ENCODE measurements at regions not wholly inside any gene's neighbourhood (a gene's known extent, or its start where the extent isn't known, plus 50 kb on each side); places are given as distances from the start of the nearest gene placed in this dataset.
"Not testable (repeated sequence)": the region's sequence is repeated elsewhere in the genome, so short reads cannot be mapped to it uniquely, and the experiment has no call there.

- no peaks in the 10 kb centered on the region for H3K4me1 Mint-ChIP-seq
- peak overlapping the region in 1 of 4 donors; percentile 47 for H3K4me3 Mint-ChIP-seq
- H3K36me3 Mint-ChIP-seq: peaks cover 6% of the 10 kb centered on the region
- H3K27me3 Mint-ChIP-seq: peaks cover 20% of the 10 kb centered on the region
- no peak overlapping the region for H3K27ac Mint-ChIP-seq
- peaks cover 0 to 4% (median 0%) of the 10 kb centered on the region in 3 donors for H3K9me3 Mint-ChIP-seq
Observed at GRCh38 chr1:143735764-143736461, 235.9 kb downstream of the FAM72C start.

- peaks cover 21% of the 10 kb centered on the region for H3K27me3 Mint-ChIP-seq
- not testable (repeated sequence) for H3K9me3 Mint-ChIP-seq, H3K4me1 Mint-ChIP-seq, H3K4me3 Mint-ChIP-seq, H3K36me3 Mint-ChIP-seq, H3K27ac Mint-ChIP-seq
Observed at GRCh38 chr1:143734261-143734660, 237.5 kb downstream of the FAM72C start.

GRCh38 chr1:143730890-143731289 is 240.9 kb downstream of the FAM72C start:
- not testable (repeated sequence) for H3K4me1 Mint-ChIP-seq, H3K27ac Mint-ChIP-seq, H3K36me3 Mint-ChIP-seq, H3K9me3 Mint-ChIP-seq
- peak overlapping the region in 2 of 4 donors; percentile 33 to 43 for H3K4me3 Mint-ChIP-seq
- peaks cover 19% of the 10 kb centered on the region for H3K27me3 Mint-ChIP-seq

GRCh38 chr1:143729449-143730111 is 242.2 kb downstream of the FAM72C start:
- not testable (repeated sequence) for H3K4me1 Mint-ChIP-seq, H3K36me3 Mint-ChIP-seq, H3K27me3 Mint-ChIP-seq, H3K9me3 Mint-ChIP-seq
- Mint-ChIP-seq H3K27ac (peak overlapping the region; percentile 73 to 97 (median 93)), H3K4me3 (peak overlapping the region in 3 of 4 donors; percentile 77 to 79 (median 78))

- Mint-ChIP-seq H3K27me3 (peaks cover 11% of the 10 kb centered on the region), H3K27ac (peak overlapping the region in 2 of 3 donors; percentile 93 to 97), H3K4me3 (peak overlapping the region in 3 of 4 donors; percentile 52 to 79 (median 78))
- not testable (repeated sequence) for H3K36me3 Mint-ChIP-seq, H3K4me1 Mint-ChIP-seq, H3K9me3 Mint-ChIP-seq
Observed at GRCh38 chr1:143728802-143729448, 242.9 kb downstream of the FAM72C start.

GRCh38 chr1:143727263-143727662 is 244.5 kb downstream of the FAM72C start:
- Mint-ChIP-seq H3K4me1 (no peaks in the 10 kb centered on the region), H3K4me3 (peak overlapping the region in 2 of 4 donors; percentile 6 to 70)

GRCh38 chr1:143721024-143721373 is 250.8 kb downstream of the FAM72C start:
- H3K27me3 Mint-ChIP-seq: peaks cover 24% of the 10 kb centered on the region
- H3K4me3 Mint-ChIP-seq: peak overlapping the region in 3 of 4 donors; percentile 49 to 58 (median 52)
- H3K4me1 Mint-ChIP-seq: no peaks in the 10 kb centered on the region

More at GRCh38 chr1:143727263-143727662, 244.5 kb downstream of the FAM72C start:
- Mint-ChIP-seq H3K9me3 (peaks cover 0 to 6% (median 0%) of the 10 kb centered on the region in 3 donors), H3K27ac (no peak overlapping the region), H3K27me3 (peaks cover 11% of the 10 kb centered on the region), H3K36me3 (no peaks in the 10 kb centered on the region)

GRCh38 chr1:143720087-143721023 is 251.4 kb downstream of the FAM72C start:
- no peaks in the 10 kb centered on the region for H3K9me3 Mint-ChIP-seq
- no peaks in the 10 kb centered on the region for H3K36me3 Mint-ChIP-seq
- H3K4me3 Mint-ChIP-seq: peak overlapping the region; percentile 49 to 73 (median 56)
- H3K27me3 Mint-ChIP-seq: peaks cover 27% of the 10 kb centered on the region
- H3K4me1 Mint-ChIP-seq: no peaks in the 10 kb centered on the region
- peak overlapping the region in 1 of 3 donors; percentile 55 for H3K27ac Mint-ChIP-seq

More at GRCh38 chr1:143721024-143721373, 250.8 kb downstream of the FAM72C start:
- no peak overlapping the region for H3K27ac Mint-ChIP-seq
- H3K36me3 Mint-ChIP-seq: no peaks in the 10 kb centered on the region
- H3K9me3 Mint-ChIP-seq: no peaks in the 10 kb centered on the region

GRCh38 chr1:143718524-143718923 is 253.3 kb downstream of the FAM72C start:
- Mint-ChIP-seq H3K4me3 (no peak overlapping the region), H3K9me3 (no peaks in the 10 kb centered on the region), H3K27ac (no peak overlapping the region), H3K27me3 (peaks cover 26% of the 10 kb centered on the region), H3K4me1 (no peaks in the 10 kb centered on the region), H3K36me3 (no peaks in the 10 kb centered on the region)

- Mint-ChIP-seq H3K36me3 (no peaks in the 10 kb centered on the region), H3K4me1 (no peaks in the 10 kb centered on the region), H3K4me3 (no peak overlapping the region), H3K27ac (no peak overlapping the region), H3K27me3 (peaks cover 29% of the 10 kb centered on the region), H3K9me3 (no peaks in the 10 kb centered on the region)
Observed at GRCh38 chr1:143718021-143718420, 253.8 kb downstream of the FAM72C start.

- H3K27me3 Mint-ChIP-seq: peaks cover 29% of the 10 kb centered on the region
- H3K4me1 Mint-ChIP-seq: no peaks in the 10 kb centered on the region
- H3K36me3 Mint-ChIP-seq: no peaks in the 10 kb centered on the region
- no peak overlapping the region for H3K27ac Mint-ChIP-seq
- H3K4me3 Mint-ChIP-seq: no peak overlapping the region
- no peaks in the 10 kb centered on the region for H3K9me3 Mint-ChIP-seq
Observed at GRCh38 chr1:143717434-143717833, 254.4 kb downstream of the FAM72C start.

- H3K4me3 Mint-ChIP-seq: not testable (repeated sequence)
- H3K27me3 Mint-ChIP-seq: peaks cover 14% of the 10 kb centered on the region
Observed at GRCh38 chr1:143714913-143715312, 256.9 kb downstream of the FAM72C start.

GRCh38 chr1:143709606-143710259 is 262.1 kb downstream of the FAM72C start:
- H3K27me3 Mint-ChIP-seq, H3K9me3 Mint-ChIP-seq, H3K4me1 Mint-ChIP-seq, H3K36me3 Mint-ChIP-seq: not testable (repeated sequence)
- peak overlapping the region in 3 of 4 donors; percentile 45 to 88 (median 74) for H3K4me3 Mint-ChIP-seq
- H3K27ac Mint-ChIP-seq: peak overlapping the region in 1 of 3 donors; percentile 19

More at GRCh38 chr1:143714913-143715312, 256.9 kb downstream of the FAM72C start:
- not testable (repeated sequence) for H3K36me3 Mint-ChIP-seq, H3K9me3 Mint-ChIP-seq, H3K4me1 Mint-ChIP-seq, H3K27ac Mint-ChIP-seq

- H3K36me3 Mint-ChIP-seq, H3K27ac Mint-ChIP-seq, H3K4me1 Mint-ChIP-seq, H3K9me3 Mint-ChIP-seq, H3K4me3 Mint-ChIP-seq: not testable (repeated sequence)
- peaks cover 23% of the 10 kb centered on the region for H3K27me3 Mint-ChIP-seq
Observed at GRCh38 chr1:143702739-143703138, 269.0 kb downstream of the FAM72C start.

Measured in IgD-negative memory B cell (primary cell).